OCI-LY3 (cell line): ENCODE measurements at regions not wholly inside any gene's neighbourhood (a gene's known extent, or its start where the extent isn't known, plus 50 kb on each side); places are given as distances from the start of the nearest gene placed in this dataset.

Source experiments
- EZH2phosphoT487 ChIP-seq: fragments of 200-600 bp; shearing (Covaris generic); IDR thresholded peaks from 2 replicates; pipeline ENCODE4 v1.6.1; 2018; ENCODE audit warnings: antibody characterized with exemption, mixed run types, low read depth
- TF ChIP-seq, protein P1 (sequence below): fragments of 200-600, 300-600 bp; sonication (generic); IDR thresholded peaks from 2 replicates; pipeline ENCODE4 v1.5.1; 2014; ENCODE audit warnings: antibody characterized with exemption, low read length, low read depth

DNA sequence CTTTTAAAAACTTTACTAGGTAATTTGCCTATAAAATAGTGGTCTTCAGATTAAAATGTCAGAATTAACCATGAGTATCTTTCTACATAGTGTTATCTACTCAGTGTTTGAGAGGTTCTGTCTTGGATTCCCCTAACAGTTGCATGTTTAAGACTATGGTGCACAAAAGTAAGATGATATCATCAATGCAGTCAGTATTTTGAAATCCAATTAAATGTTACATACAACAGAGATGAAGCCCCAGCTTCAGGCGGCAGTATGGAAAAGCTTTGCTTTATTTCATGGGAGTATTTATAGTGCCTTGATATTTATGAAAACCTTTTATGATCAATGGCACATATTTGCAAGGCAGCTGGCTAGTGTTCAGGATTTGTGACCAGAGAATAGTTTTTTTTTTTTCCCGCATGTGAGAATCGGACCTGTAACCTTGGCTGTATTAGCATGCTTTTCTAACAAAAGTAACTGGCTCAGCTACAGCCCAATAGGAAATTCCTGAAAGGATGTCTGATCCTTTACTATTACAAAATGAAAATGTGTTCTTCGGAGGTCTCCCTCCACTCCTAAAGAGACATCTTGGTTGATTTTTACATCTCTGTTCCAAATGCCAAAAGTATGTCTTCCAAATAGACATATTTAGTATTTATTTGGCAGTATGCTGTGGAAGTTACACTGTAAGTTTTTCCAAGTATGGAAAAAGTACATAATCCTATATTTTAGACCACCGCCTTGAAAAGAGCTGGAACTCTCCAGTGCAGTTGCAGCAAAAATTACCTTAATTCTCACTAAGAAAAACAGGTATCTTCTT, 319.3 kb upstream of the UBE2E3 start:
- TF ChIP-seq, protein P1, sequence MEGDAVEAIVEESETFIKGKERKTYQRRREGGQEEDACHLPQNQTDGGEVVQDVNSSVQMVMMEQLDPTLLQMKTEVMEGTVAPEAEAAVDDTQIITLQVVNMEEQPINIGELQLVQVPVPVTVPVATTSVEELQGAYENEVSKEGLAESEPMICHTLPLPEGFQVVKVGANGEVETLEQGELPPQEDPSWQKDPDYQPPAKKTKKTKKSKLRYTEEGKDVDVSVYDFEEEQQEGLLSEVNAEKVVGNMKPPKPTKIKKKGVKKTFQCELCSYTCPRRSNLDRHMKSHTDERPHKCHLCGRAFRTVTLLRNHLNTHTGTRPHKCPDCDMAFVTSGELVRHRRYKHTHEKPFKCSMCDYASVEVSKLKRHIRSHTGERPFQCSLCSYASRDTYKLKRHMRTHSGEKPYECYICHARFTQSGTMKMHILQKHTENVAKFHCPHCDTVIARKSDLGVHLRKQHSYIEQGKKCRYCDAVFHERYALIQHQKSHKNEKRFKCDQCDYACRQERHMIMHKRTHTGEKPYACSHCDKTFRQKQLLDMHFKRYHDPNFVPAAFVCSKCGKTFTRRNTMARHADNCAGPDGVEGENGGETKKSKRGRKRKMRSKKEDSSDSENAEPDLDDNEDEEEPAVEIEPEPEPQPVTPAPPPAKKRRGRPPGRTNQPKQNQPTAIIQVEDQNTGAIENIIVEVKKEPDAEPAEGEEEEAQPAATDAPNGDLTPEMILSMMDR, result no peak
- no peak for TF ChIP-seq EZH2phosphoT487
